Left lobe of liver (tissue), 2 donors: ENCODE measurements at regions not wholly inside any gene's neighbourhood (a gene's known extent, or its start where the extent isn't known, plus 50 kb on each side); places are given as distances from the start of the nearest gene placed in this dataset.
"Not testable (repeated sequence)": the region's sequence is repeated elsewhere in the genome, so short reads cannot be mapped to it uniquely, and the experiment has no call there.

Source experiments
- ATAC-seq: fragments of 200-7000 bp; cut with Tn5 transposase; one replicate; pipeline ENCODE4 v1.9.1; 2020; ENCODE audit warnings: mild to moderate bottlenecking, moderate library complexity
- DNase-seq: peaks from one replicate; pipeline ENCODE4 v3.0.0-alpha.2; 2020; ENCODE audit warnings: low spot score
- donor health status: DM: no; HTN: no; CAD: no; lungs with moderate emphysema.
- donor health status: DM: no; HTN: yes; CAD: no.

DNA sequence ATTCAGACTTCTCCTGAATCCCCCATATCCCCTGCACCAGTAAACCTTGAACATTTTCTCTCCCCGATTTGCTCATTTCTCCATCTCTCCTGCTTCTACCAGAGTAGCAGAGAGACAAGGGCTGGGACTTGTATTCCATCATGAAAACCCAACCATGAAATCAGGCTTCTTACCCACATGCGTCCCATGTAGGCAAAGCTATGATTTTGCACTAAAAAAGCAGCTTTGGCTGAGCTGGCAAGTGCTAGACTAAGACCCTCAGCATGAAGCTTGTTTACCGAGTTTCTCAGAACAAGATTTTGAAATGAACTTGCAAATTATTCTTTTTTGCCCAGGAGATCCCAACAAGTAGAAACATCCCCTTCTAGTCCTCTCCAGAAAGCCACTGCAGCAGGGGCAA is 80.3 kb upstream of the RFLNA start:
- DNase-seq, result no peak
- ATAC-seq, result no peak

DNA sequence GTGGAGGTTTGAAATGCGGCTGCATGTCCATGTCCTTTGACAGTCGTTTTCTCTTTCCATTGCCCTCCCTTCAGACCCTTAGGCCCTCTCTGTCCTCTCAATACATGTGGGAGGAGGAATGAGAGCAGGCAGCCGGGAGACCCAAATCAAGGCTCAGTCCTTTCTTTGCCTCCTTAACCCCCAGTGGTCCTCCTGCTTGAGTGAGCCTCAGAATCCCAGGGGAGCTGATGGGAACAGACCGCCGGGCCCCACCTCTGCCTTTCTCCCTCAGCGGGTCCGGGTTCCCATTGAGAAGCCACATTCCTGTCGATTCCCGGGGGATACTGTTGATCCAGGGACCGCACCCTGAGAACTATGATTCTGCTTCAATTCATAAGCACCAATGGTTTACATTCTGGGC is 77.9 kb upstream of the RFLNA start:
- no peak for ATAC-seq

DNA sequence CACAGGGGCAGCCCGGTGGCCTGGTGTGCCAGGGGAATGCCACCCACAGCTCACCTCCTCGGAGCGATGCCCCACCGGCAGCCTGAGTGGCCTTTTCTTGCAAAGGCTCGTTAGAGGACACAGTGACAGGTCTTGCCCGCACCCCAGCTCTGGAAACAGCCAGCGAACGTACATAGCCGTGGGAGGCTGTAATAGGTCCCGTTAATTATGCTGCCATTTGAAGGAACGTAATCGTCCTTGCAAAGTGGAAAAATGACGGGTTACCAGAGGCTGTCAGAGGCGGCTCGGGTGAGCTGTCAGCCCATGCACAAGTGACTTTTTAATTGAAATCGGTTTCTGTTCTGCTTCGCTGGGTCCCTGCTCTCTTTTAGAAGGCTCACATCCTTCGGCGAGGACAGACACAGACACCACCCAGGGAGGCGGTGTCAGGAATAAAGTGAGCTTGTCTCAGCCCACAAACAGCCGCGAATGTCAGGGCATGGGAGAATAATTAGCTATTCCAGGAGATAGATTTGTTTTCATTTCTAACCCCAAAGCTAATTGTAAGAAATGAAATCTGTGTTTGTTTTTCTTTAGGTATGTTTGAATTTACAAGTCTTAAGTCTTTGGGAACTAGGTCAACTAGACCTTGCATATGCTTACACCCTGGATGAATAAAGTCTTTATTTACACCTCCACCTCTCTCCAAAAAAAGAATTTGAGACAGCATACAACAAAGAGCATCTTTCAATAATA is 77.2 kb upstream of the RFLNA start:
- ATAC-seq, result no peak
- DNase-seq, result no peak

More for the DNA sequence above, 77.9 kb upstream of the RFLNA start:
- DNase-seq, result no peak

DNA sequence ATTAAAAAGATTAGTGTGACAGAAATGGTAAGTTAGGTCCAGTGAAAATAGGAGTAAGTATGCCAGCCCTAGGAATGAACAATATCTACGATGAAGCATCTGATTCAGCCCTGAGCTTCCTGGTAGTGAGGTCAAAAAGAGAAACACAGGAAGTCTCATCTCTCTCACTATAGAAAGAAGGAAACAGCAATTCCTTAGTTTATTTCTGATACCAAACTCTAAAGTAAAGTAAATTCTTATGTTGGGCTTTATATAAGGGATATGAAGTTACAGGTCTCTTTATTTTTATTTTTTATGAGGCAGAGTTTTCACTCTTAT is 76.7 kb upstream of the RFLNA start:
- no peak for ATAC-seq

DNA sequence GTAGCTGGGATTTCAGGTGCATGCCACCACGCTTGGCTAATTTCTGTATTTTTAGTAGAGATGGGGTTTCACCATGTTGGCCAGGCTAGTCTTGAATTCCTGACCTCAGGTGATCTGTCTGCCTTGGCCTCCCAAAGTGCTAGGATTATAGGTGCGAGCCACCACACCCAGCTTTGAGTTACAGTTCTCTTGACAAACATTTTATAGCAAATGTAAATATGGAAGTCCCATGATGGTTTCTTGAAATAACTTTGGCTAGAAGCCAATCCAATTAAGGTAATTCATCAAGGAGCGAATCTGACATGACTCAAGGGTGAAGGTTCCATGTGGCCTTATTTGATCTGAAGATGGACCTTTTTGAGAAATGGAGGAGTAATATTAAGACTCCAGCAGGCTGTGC is 76.2 kb upstream of the RFLNA start:
- ATAC-seq, result not testable (repeated sequence)

More for the DNA sequence above, 76.7 kb upstream of the RFLNA start:
- DNase-seq, result no peak

DNA sequence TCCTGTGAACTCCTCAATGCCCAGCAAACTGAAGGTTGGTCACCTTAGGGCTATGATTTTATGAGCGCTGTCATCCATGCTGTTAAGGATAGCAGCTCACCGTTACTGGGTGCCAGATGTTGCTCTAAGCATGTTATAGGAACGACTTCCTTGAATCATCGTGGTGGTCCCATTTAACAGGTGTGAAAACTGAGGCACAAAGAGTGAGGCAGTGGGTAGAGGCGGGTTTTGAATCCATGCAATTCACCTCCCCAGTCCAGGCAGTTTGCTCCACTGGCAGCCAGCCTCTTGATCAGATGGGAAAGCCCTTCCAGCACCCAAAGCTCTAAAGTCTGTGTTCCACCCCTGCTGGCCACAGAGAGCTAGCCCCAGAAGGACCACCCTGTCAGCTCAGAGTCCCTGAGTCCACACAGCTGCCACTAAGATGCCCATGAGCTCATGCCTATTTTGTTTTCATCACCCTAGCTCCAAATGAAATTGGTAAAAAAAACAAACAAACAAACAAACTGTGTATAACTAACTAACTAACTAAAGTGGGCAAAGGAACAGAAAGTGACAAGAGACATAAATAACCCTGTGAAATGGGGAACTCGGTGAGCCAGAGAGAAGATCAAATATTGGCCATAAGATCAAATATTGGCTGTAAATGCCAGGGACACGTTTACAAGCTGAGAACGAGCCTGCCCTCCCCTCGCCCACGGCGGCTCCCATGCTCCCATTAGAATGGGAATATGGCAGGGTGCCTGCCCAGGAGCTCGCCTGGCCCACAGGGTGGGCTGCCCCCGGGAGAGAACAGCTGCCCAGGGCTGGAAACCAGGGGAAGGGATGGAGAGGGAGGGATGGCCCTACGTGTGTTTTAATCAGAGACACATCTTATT is 72.3 kb upstream of the RFLNA start:
- no peak for ATAC-seq
- no peak for DNase-seq

More for the DNA sequence above, 76.2 kb upstream of the RFLNA start:
- DNase-seq, result not testable (repeated sequence)

DNA sequence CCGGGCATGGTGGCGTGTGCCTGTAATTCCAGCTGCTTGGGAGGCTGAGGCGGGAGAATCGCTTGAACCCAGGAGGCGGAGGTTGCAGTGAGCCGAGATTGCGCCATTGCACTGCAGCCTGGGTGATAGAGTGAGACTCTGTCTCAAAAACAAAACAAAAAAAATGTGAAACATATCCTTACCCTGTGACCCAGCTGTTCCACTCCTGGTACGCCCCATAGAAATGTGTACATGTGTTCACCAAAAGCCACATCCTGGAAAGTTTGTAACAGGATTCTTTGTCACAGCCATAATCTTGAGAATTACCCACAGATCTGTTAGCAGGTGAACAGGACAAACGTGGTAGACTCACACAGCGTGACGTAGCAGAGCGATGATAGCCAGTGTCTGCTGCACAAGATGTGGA is 71.2 kb upstream of the RFLNA start:
- not testable (repeated sequence) for ATAC-seq, DNase-seq

DNA sequence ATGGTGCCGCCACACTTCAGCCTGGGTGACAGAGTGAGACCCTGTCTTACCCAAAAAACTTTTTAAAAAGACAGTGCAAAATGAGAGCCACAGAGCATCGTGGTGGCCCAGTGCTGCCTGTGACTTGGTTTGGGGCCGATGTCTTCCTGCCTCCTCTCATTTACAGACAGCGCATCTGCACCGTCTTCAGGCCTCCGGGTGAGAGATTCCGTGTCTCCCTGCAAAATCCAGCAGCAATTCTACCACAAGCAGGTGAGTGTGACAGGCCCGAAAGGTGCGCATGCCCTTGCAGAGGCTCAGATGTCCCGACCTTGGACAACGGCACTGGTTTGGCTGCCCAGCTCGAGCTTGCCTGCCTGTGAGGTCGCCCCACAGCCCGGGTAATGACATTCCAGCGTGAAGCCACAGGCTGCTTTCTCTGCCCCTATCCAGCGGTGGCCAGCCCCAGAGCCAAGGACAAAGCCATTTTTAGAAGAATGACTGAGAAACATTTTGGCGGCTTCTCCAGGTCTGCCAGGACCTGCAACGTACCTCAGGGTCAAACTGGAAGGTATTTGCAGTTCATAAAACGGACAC is 70.3 kb upstream of the RFLNA start:
- DNase-seq, result no peak
- no peak for ATAC-seq

DNA sequence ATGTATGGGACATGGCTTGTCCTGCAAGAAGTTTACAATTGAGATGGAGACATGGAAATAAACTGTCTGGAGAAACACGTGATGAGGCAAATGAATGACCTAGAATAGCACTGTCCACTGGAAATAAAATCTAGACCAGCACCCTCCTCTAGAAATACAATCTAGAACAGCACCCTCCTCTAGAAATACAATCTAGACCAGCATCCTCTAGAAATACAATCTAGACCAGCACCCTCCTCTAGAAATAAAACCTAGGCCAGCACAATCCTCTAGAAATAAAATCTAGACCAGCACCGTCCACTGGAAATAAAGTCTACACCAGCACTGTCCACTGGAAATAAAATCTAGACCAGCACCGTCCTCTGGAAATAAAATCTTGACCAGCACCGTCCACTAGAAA is 69.2 kb upstream of the RFLNA start:
- DNase-seq, result no peak
- no peak for ATAC-seq

DNA sequence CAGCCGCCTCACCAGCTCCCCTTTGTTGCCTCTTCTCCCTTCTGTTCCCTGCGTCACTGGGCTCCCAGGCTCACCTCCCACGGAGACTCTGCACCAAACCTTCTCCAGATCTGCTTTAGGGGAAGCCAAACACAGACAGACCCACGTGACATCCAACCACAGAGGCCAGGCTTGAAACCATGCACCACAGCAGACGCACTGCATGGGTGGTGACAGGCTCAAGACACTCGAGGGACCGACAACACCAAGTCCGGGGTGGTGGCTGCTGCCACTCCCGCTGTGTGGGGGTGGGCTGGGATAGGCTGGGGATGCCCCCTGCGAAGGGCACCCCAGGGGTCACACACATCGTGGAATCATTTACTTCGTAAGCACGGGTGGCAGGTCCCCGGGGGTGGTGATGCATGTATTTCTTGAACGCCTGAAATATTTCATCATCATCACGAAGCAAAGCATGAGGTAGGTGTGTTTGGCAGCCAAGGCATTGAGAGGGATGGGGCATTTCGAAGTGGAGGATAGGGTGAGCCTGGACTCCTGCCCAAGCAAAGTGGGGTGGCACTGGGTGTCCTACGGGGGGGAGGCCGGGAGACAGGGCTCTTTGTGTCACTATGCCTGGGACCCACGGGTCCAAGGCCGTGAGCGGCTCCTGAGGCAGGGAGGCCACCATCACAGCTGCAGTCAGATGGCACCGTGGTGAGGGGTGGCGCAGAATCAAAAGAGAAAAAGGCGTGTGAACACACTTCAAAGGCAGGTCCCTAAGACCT is 66.8 kb upstream of the RFLNA start:
- DNase-seq (no peak), ATAC-seq (no peak)

DNA sequence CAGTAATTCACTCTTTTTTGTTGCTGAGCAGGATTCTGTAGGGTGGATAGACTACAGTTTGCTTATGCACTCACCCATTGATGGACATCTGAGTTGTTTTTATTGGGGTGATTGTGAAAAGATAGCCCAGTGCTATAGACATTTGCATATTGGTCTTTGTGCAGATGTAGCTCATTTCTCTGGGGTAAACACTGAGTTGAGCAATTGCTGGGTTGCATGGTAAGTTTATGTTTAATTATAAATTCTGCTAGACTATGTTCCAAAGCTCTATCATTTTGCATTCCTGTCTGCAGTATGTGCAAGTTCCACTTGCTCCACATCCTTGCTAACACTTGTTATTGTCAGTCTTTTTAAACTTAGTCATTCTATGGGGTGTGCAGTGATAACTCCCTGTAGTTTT is 65.4 kb upstream of the RFLNA start:
- no peak for DNase-seq
- no peak for ATAC-seq

DNA sequence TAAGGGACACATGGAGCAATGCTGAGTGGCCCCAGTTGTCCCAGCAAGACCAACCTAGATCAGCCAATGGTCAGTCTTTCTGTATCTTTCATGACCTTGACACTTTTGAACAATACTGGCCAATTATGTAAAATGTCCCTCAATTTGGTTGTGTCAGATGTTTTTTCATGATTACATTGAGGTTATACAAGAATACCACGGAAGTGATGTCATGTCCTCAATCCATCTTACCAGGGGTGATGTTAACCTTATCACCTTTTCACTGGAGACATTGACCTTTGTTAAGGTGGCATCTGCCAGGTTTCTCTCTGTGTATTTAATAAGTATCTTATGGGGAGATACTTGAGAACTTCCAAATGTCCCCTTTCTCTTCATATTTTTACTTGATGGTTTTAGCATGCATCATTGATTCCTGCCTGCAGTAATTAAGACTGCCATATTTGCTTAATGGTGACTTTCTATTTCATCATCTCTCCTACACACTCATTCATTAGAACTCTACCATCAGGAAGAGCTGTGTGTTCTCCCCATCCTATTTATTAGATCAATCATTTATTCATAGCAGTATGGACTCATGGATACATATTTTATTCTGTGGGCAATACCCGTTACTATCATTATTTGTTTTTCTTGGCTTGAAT is 64.7 kb upstream of the RFLNA start:
- DNase-seq (no peak), ATAC-seq (no peak)

DNA sequence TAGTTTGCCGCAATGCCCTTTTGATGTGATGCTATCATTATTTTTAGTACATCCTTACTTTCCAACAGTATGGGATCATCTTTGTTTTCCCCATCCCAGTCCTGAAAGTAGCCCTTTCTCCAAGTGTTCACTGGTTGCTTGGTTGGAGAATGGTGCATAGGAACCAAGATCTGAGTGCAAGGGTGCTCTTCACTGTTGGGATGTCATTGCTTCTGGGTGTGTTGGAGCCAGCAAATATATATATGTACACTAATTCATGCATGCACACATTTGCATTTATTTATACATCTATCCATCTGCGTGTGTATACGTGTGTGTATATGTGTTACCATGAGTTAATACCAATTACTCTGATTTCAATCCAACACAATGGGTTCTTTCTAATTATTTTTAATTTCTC is 64.1 kb upstream of the RFLNA start:
- ATAC-seq (no peak), DNase-seq (no peak)

DNA sequence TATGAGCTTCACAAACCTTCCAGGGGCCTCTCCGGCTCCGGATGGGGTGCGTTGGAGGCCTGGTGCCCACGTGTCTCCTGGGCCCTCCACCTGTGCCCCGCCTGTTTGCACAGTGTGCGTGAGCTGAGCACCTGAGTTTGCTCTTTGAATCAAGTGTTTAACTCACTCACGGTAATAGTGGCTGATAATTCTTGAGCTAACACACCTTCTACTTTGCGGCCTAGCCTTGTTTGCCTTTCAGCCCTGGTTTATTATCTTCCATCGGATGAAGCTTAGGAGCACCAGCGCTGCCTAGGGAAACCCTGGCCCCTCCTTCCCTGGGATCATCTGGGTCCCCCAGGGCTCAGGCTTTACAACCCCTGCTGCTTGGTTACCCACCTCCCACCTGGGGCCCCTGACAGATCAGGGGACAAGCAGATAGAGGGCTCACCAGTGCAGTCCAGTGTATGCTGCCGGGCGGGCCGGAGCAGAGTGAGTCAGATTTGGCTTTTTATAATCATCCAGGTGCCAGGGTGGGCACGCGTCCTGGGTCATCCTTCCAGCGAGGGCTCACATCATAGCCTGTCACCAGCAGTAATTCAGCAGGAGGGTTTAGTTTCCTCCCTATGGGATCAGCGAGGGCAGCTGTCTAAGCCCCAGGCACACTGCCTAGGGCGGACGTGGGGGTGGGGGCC is 62.8 kb upstream of the RFLNA start:
- no peak for DNase-seq

DNA sequence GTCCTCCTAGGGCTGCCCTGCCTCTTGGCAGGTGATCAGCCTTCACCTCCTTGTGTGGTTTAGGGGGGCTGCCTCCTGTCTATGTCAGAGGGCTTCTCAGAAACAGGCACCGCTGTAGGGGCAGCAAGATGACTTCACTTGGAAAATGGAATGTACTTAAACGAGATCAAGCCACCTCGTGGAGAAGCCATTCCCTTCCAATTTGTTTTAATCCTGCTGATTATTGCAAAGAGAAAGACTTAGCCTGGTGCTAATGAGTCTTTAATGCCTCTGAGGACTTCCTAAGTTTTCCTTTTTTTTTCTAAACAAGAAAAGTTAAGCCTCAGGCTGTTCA is 62.3 kb upstream of the RFLNA start:
- ATAC-seq (no peak), DNase-seq (no peak)

More for the DNA sequence above, 62.8 kb upstream of the RFLNA start:
- no peak for ATAC-seq

DNA sequence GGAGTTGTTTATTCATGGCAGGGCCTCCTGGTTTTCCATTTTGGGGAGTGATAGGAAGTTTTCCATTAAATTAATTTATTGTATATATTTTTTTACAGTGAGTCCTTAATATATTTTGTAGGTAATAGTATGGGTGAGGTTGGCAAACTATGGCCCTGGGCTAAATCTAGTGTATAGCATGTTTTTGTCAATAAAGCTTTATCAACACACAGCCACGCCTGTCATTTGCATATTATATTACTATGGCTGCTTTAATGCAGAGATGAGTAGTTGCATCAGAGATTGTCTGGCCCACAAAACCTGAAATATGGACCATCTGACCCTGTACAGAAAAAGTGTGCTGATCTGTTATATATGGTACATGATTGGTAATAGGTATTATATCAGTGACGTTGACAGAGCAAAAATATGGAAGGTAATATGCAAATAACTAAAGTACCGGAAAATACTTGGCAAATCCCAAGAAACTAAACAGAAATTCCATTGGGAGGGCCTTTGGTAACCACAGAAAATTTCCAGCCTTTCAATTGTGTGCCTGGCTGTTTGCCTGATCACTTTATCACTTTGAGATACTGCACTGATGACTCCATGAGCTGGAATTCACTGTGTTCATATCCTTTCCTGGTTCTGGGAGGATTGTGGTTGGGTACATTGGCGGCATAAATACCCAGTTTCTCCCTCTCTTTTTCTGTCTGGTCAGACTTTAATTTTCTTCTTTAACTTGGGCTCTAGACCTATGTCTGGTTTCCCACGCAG is 61.7 kb upstream of the RFLNA start:
- no peak for DNase-seq
- ATAC-seq, result no peak

DNA sequence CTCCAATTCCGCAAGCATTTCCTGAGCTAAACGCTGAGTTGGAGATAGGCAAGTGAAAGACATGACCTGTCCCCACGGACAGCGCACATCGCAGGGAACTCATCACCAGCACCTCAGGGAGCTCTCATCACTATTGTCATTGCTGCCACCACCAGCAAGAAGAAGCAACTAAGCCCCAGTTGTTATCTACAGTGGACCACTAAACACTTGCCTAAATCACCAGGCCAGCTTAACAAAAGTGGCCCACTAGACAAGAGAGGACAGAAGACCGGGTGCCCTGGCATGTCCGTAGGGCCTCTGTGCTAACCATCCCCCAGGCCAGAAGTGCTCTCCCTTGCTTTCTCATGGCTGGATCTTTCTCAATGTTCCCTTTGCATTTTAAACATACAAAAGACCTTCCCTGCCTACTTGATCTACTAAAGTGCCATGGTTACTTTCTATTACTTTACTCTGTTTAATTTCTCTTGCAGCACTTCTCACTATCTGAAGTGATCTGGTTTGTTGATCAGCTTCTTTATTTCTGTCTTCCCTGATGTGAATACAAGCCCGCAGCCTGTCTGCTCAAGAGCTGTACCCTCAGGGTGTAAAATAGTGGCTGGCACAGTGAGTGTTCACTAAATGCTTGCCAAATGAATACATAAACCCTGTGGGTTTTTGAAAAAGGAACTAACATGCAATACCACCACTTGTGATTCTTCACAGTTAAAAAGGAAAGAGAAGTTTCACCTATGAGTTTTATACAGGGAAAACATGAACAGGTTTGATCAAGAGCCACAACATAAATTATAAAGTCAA is 60.9 kb upstream of the RFLNA start:
- ATAC-seq (no peak), DNase-seq (no peak)

DNA sequence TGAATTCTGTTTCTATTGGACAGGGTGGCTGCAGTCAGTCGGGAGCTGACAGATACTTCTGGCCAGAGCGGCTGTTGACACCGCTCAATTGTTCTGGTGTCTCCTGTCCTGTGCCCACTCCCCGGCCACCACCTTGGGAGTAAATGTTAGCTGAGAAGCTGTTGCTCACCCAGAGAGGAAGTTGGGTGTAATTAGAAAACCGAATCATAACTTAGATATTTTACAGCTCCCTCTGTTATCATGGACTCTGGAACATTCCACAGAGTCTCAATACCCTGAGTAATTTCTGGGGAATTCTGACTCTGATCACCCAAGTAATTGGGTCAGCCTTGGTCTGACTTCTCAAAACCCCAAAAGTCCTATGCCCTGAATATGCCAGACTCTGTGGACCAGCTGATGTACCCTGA is 58.3 kb upstream of the RFLNA start:
- DNase-seq (no peak), ATAC-seq (no peak)

DNA sequence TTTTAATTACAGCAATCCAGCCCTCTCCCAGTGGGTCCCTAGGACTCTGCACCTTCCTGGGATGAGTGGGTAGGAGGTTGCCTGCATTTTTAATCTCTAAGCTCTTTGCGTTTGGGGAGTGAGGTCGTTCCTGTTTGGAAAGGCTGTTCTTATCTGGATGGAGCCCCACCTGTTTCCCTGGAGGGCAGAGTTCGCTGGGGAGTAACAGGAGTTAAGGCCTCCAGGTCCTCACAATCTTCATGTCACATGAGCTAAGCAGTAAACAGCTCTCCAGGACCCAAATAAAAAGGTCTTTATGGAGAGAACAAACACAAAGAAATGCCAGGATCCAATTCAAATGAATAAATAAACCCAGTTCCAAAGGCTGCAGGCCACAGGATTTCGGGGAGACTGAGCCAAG is 56.0 kb upstream of the RFLNA start:
- no peak for DNase-seq
- ATAC-seq, result no peak
